ENCODE measurements at regions not wholly inside any gene's neighbourhood (a gene's known extent, or its start where the extent isn't known, plus 50 kb on each side); places are given as distances from the start of the nearest gene placed in this dataset.

GRCh38 chr12:65634061-65634460 is 190.2 kb upstream of the HMGA2 start:
- intact Hi-C loops (cut with micrococcal nuclease; ENCODE audit: unreplicated experiment) (no loop called here), in situ Hi-C loops (cut with HindIII; ENCODE audit: low pct_unique_long_range_greater_than_20kb, low sequenced_read_pairs) (no loop called here)
- Histone ChIP-seq H3K4me3 (ENCODE audit: low read depth in 2 of 2, low read length in 2 of 2) (no peak overlapping the region), H3K36me3 (ENCODE audit: control insufficient read depth, insufficient read depth, low read length) (no peaks in the 10 kb centered on the region), H3K9me3 (ENCODE audit: control insufficient read depth, insufficient read depth, low read depth, low read length) (peaks cover 18% of the 10 kb centered on the region; the same call in 1 of the 2 replicates), H3K4me1 (ENCODE audit: control insufficient read depth, insufficient read depth, low read length) (peaks cover 30% of the 10 kb centered on the region), H3K27me3 (ENCODE audit: control insufficient read depth, insufficient read depth, low read length) (no peaks in the 10 kb centered on the region), H3K27ac (ENCODE audit: low read length) (peak overlapping the region; percentile 71)
- no TSS peak for BruUV-seq (replicated peaks)
- ATAC-seq (no peak), DNase-seq (ENCODE audit: low read depth, low spot score) (no peak)
- ChIA-PET CTCF (no interaction called here), POLR2A (no interaction called here)
- no peak for TF ChIP-seq CTCF (IDR thresholded peaks at IDR 0.05)
- no peak for TF ChIP-seq TCF7L2 (IDR thresholded peaks at IDR 0.05; ENCODE audit: low read depth, low read length)

GRCh38 chr12:65634626-65635331 is 189.5 kb upstream of the HMGA2 start:
- intact Hi-C loops (cut with micrococcal nuclease; ENCODE audit: unreplicated experiment) = no loop called here
- Histone ChIP-seq H3K36me3 (ENCODE audit: control insufficient read depth, insufficient read depth, low read length) (no peaks in the 10 kb centered on the region), H3K4me1 (ENCODE audit: control insufficient read depth, insufficient read depth, low read length) (peaks cover 30% of the 10 kb centered on the region), H3K27me3 (ENCODE audit: control insufficient read depth, insufficient read depth, low read length) (no peaks in the 10 kb centered on the region), H3K4me3 (ENCODE audit: low read depth in 2 of 2, low read length in 2 of 2) (no peak overlapping the region), H3K27ac (ENCODE audit: low read length) (peak overlapping the region; percentile 71), H3K9me3 (ENCODE audit: control insufficient read depth, insufficient read depth, low read depth, low read length) (peaks cover 13% of the 10 kb centered on the region; the same call in 1 of the 2 replicates)
- in situ Hi-C loops (cut with HindIII; ENCODE audit: low pct_unique_long_range_greater_than_20kb, low sequenced_read_pairs) = no loop called here
- ATAC-seq (no peak), DNase-seq (ENCODE audit: low read depth, low spot score) (no peak)
- no TSS peak for BruUV-seq (replicated peaks)
- CTCF ChIA-PET = no interaction called here
- POLR2A ChIA-PET = no interaction called here
- TF ChIP-seq POLR2AphosphoS5 (IDR thresholded peaks at IDR 0.05; ENCODE audit: low read depth, low read length) (no peak), SIN3A (IDR thresholded peaks at IDR 0.05; ENCODE audit: borderline replicate concordance, insufficient read depth, low read depth, low read length) (no peak), CTCF (IDR thresholded peaks at IDR 0.05) (no peak), REST (IDR thresholded peaks at IDR 0.05; ENCODE audit: insufficient read depth in 1 of 2, low read depth in 2 of 2, low read length in 1 of 2) (no peak), TCF7L2 (IDR thresholded peaks at IDR 0.05; ENCODE audit: low read depth, low read length) (no peak)

All from Panc1 (cell line).